Left ventricle myocardium superior (tissue), 1 donor: ENCODE measurements at regions not wholly inside any gene's neighbourhood (a gene's known extent, or its start where the extent isn't known, plus 50 kb on each side); places are given as distances from the start of the nearest gene placed in this dataset.
A peak's percentile ranks its signal among the peaks of the same experiment; 100 is the strongest.

Experiments
- ATAC-seq: fragments of 200-7000 bp; cut with Tn5 transposase; one replicate; pipeline ENCODE4 v1.9.1; 2020; ENCODE audit warnings: mild to moderate bottlenecking, moderate library complexity
- DNase-seq: peaks from one replicate; pipeline ENCODE4 v3.0.0-alpha.2; 2020
- intact Hi-C: fragments of 100-400 bp; cut with micrococcal nuclease; formaldehyde crosslinking; loops from one replicate; pipeline ENCODE4 v1.11.0; 2022
- donor health status: DM: no; HTN: yes; CAD: no; lungs with severe emphysema.

GRCh38 chr15:77542491-77543001 is 90.2 kb downstream of the LINGO1 start:
- intact Hi-C loops, result loop anchor here (5.0 kb wide), 1 partner anchor 355 kb away; no protein-coding TSS in a partner anchor
- ATAC-seq (peak; percentile 1), DNase-seq (no peak)

- DNase-seq (peak; percentile 66), ATAC-seq (peak; percentile 34)
- intact Hi-C loops, result loop anchor here (2.0 to 5.0 kb wide), 2 partner anchors 354 to 423 kb away; no protein-coding TSS in a partner anchor
These were observed 91.1 kb downstream of the LINGO1 start for GRCh38 chr15:77541421-77542181.

- intact Hi-C loops, result loop anchor here (2.0 to 5.0 kb wide), 2 partner anchors 353 to 422 kb away; no protein-coding TSS in a partner anchor
- ATAC-seq (no peak), DNase-seq (no peak)
These were observed 92.2 kb downstream of the LINGO1 start for GRCh38 chr15:77540312-77541060.

GRCh38 chr15:77538793-77539497 is 93.8 kb downstream of the LINGO1 start:
- intact Hi-C loops, result no loop called here
- ATAC-seq (no peak), DNase-seq (no peak)

GRCh38 chr15:77538027-77538451 is 94.7 kb downstream of the LINGO1 start:
- intact Hi-C loops, result no loop called here
- ATAC-seq, result no peak
- no peak for DNase-seq

- DNase-seq (no peak), ATAC-seq (no peak)
- intact Hi-C loops, result no loop called here
These were observed 95.7 kb downstream of the LINGO1 start for GRCh38 chr15:77537006-77537405.

GRCh38 chr15:77535845-77536244 is 96.9 kb downstream of the LINGO1 start:
- intact Hi-C loops, result no loop called here
- no peak for ATAC-seq
- no peak for DNase-seq
